Stimulated activated CD4-positive, alpha-beta T cell treated with anti-CD3 and anti-CD28 coated beads, Interleukin-4, amount 100 ng/mL, for 1 hour (primary cell): ENCODE measurements at regions not wholly inside any gene's neighbourhood (a gene's known extent, or its start where the extent isn't known, plus 50 kb on each side); places are given as distances from the start of the nearest gene placed in this dataset.
"Not testable (repeated sequence)": the region's sequence is repeated elsewhere in the genome, so short reads cannot be mapped to it uniquely, and the experiment has no call there.

Experiments
- DNase-seq: peaks from one replicate; pipeline ENCODE4 v3.0.0-alpha.2; 2020

DNA sequence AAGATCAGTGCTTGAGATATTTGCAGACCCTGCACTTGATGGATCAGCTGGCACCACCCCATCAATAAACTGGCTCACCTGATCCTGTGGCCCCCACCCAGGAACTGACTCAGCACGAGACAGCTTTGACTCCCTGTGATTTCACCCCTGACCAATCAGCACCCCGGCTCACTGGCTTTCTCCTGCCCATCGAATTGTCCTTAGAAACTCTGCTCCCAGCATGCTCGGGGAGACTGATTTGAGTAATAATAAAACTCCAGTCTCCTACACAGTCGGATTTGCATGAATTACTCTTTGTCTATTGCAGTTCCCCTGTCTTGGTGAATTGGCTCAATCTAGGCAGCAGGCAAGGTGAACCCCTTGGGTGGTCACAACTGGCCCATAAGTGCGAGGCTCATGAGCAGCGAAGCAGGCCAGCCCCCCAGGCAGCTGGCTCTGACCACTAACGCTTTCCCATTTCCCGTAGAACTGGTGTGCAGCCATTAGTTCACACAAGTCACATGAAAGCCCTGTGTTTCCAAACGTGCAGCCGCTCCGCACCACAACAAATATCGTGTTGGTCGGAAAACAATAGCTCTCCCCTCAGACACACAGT lies 79.6 kb downstream of the RSPH3 start:
- no peak for DNase-seq

DNA sequence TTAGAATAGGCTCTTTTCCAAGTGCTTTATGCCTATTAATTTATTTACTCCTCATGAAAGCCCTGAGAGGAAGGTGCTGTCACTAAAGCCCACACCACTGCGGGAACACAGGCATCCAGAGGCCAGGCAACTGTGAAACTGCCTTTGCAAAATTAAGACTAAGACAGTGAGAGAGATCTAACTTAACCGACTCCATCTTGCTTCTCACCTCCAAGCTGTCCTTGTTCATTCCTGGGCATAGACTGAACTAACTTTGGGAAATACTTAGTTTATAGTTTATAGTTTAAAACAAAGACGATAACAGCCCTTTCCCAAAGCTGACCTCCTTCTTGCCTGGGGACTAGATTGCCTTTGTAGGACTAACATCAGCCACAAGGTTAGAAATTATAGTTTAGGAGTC lies 80.1 kb downstream of the RSPH3 start:
- DNase-seq, result no peak

DNA sequence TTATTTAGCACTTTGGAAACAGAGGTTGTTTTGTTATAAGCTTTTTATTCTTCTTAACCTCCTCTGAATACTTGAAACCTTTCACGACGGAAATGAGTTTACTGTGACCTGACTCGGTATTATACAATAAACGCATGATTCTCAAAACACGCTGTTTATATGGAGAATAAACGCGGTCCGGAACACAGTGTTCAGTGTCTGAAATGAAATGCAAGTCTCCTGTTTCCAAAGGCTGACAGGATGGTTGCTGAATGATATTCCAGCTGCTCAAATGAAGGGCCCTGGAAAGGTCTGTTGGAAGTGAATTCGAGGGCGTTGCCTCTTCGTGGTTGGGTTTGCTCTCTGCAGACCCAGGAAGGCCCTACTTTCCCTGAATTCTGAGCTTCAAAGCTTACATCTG lies 83.4 kb downstream of the RSPH3 start:
- DNase-seq, result no peak

DNA sequence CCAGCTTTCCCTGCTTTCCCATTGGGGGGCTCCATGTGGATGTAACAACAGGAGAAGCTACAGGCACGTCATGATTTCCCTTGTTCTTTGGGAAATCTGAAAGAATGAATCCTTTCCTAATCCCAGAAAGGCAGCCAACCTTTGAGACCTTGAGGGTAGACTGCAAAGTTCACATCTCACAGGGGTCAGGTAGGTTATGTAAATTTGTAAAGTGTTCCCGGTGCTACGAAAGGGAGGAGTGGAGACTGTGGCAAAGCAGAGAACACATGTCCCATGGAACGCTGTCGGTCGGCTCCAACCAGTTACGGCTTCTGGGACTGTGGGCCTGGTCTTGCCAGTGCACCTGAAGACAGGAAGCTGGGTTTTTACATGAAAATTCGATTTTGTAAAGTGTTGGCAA lies 85.1 kb downstream of the RSPH3 start:
- no peak for DNase-seq

DNA sequence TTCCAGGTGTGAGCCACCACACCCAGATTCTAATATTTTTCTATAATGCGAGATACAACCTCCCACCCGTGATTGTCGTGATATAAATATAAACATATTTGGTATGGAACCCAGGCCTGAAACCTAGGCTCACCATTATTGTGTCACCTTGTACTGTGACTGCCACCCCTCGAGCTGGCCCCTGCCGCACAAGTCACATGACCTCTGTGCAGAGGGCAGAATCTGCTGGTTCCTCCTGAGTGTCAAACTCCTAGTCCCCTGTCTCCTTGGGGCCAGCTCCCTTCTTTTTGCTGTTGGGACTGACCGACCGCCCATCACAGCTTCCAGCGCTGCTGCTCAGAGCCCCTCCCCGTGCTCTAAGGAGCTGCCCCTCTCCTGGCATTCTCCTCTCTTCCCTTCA lies 86.4 kb downstream of the RSPH3 start:
- DNase-seq, result no peak

DNA sequence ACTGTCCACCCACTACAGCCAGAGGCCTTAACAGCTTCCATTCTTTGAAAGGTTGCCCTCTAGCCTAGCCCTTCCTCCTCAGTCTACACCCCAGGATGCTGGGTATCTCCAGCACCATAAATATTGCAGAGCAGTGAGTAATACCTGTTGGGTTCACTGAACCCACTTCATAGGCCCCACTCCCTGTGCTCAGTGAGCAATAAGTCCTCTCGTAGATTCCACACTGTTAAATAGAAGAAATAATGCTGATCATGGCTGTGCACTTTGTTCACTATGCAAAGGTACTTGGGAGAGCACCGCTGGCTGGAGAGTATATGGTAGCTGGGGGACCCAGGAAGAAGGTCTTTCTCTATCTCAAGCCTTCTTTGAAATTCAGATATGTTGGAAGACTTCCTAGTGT lies 87.3 kb downstream of the RSPH3 start:
- no peak for DNase-seq

DNA sequence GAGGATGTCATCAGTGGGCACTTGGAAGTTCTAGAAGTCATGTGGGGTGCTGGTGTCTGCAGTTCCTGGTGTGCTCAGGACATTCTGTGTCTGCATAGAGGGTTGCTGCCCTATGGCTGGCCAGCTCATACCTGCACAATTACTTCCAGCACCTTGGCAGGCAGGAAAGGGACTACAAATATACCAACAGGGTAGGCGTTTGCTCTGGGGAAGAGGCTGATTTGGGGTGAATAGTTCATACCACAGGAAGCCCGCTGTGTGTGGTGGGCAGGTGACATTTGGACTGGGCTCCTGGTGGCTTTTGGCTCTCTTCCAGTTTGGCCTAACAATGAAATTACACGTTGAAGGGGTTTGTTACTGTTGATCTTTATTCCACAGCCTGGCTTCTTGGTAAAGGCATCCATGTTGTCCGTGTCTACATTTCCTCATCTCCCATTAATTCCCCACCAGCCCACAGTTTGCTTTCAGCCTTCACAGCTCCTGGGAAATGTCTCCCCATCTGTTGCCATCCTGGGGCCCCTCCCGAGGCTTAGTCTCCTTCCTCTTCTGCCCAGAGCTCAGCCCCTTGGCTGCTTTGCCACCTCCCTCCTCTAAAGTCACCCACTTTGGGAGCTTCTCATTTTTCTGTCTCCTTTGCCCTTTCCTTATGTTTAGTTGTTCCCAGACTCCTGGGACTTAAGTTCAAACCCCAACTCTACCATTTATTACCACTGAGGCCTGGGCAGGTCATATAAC lies 88.1 kb downstream of the RSPH3 start:
- DNase-seq, result no peak

DNA sequence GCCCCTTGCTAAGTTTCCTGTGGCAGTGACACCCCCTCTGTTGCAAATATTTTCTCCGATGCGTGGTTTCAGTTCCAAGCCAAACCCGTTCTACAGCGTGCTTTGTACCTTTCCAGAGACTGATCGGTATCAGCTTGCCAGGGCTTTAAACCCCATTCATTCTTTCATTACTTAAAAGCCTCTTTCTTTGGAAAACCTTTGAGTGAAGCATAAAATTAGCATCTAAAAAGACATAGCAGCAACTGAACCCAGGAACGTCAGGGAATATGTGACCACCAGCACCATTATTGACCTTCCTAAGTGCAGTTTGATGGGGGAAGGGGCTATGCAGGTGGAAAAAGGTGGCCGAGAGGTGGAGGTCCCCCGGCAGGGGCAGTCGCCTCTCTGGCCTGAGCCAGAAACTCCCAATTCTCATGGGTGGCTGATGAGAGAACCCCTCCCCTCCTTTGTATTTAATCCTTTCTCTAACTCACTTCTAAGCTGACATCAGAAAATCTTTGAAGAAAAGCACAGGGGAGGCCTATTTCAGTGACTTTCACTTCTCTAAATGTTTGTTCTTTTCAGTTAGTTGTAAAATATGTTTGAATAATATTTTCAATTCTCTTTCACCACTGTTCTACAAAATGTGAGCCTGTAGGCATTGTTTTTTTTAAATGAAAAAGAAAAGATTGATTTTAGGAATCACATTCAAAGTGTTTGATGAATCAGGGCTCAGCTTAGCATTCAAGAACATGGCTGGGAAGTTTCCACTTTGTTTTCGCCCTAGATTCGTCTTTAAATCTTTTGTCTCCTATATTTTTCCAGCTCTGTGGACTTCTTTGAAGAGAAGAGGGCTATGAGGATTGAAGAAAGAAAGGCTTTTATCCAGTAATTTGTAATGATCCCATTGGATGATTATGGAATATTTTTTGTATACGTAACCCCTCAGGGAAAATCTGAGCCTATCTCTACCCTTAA lies 89.2 kb downstream of the RSPH3 start:
- no peak for DNase-seq

DNA sequence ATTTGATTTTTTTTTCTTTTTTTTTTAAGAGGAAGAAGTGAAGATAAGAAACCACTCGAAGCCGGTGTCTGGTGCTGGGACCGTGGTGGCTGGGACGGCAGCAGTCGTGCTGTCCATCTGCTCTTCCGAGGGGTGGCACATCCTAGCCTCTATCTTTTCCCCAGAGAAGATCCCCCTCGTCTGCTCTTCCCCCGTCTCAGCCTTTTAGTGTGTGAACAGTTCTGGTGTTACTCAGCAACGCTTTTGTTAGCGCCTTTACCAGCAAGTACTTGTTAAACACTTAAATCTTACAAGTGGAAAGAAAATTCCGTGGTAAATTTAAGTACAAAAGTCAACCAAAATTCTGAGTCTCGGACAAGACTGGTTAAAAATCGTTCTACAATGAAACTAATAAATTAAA lies 90.1 kb downstream of the RSPH3 start:
- no peak for DNase-seq

DNA sequence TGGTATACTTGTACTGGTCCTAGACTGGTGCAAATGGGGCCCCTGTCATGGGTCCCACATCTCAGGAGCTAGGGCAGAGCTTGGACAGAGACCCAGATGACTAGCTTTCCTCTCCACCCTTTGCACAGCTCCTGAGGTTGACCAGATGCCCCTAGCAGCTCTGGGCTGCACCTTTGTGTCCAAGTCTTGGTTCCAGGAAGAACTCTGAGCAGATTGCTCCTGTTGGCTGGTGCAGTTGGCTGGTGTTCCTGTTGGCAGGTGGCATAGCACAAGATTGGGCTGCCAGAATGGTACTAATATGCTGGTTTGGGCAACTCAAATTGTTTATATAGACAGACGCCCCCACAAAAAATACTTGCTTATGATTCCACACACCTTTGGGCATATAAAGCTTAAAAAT lies 89.4 kb upstream of the EZR start:
- DNase-seq, result no peak

DNA sequence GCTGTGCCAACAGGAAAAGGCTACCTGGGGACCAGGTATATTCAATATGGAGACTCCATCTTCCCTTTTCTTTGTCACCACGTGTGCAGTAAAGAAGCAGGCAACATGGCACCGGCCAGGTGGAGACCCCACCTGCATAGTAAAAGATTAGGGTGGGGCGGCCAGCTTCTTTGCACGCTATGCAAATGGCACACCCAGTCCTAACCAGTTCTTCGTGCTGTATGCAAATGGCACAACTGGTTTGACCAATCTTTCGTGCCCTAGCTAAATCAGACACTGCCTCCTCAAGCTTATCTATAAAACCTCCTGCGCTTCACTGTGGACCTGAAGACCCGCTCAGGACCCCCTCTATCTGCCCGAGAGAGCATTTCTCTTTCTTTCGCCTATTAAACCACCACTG lies 88.8 kb upstream of the EZR start:
- no peak for DNase-seq

DNA sequence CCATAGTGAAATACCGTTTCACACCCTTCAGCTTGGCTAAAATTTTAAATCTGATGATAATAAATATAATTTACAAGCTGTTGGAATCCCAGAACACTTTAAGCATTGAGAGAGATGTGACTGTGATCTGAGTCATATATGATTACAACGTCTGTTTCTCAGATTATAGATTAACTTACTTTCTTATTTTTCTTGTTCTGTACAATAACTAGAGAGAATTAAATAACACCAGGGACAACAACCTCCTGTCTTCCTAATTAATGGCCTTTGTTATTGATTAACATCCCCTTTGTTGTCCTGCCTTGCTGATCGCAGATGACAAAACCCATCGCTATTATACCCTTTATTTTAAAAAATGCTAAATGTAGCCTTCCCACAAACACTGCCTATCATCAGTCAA lies 87.8 kb upstream of the EZR start:
- DNase-seq, result no peak

DNA sequence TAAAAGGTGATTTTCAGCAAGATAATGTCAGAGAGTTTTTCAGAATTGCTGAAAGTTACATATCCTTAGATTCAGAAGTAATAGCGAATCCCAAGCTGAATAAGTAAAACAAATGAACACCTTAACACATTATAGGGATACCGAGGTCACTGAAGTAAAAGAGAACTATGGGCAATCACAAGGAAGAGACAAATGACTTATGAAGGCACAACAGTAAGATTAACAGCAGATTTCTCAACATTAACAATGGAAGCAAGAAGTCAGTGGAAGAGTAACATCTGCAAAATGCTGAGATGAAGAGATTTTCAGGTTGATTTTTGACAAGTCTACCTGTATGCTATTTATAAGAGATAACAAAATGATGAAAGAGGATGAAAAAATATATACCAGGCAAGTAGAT lies 86.1 kb upstream of the EZR start:
- no peak for DNase-seq

DNA sequence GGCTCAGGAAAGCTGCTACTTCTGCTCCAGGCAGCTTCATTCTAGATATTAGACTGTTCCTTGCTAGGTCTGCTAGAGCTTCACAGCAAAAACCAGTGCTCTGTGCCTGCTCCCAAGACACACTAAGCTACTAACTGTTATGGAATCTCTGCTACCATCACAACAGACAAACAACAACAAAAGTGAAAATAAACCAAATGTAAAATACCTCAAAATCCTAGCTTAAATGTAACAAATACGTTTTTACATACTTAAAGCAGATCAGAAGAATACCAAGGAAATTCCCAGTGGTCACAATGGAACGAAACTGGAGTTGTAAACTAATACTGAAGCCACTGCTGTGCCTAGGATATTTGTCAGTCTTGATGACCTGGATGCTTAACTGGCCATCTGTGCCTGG lies 84.6 kb upstream of the EZR start:
- no peak for DNase-seq

DNA sequence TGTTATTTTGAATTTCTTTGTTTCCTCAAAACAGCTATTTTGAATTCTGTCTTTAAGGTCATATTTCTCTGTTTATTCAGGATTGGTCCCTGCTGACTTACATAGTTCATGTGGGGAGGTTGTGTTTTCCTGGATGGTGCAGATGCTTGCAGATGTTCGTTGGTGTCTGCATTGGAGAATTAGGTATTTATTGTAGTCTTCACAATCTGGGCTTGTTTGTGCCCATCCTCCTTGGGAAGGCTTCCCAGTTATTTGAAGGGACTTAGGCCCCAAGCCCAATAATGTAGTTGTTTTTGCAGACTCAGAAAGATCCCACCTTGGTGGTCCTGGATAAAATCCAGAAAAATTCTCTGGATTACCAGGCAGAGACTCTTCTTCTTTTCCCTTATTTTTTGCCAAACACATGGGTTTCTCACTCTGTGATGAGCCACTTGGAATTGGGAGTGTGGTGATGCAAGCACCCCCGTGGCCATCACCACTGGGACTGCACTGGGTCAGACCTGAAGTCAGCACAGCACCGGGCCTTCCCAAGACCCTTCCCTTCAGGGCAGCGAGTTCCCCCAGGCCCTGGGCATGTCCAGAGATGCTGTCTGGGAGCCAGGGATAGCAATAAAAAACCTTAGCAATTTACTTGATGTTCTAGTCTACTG lies 81.6 kb upstream of the EZR start:
- no peak for DNase-seq

DNA sequence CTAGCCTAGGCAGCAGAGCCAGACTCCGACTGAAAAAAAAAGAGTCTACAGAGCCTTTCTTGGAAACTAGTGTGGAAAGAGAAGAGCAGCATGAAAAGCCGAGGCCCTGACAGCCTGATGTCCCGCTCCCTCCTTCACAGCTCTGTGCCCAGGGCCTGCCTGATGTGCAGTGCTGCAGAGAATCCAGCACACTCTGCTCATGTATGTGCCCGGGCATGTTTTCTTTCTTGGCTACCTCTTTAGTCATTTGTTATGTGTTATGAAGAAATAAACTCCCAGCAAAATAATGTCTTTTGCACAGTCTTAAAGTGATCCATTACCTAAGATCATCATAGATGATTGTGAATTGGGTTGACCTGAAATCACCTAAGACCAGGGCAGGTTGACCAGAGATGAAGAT lies 78.1 kb upstream of the EZR start:
- DNase-seq, result no peak

DNA sequence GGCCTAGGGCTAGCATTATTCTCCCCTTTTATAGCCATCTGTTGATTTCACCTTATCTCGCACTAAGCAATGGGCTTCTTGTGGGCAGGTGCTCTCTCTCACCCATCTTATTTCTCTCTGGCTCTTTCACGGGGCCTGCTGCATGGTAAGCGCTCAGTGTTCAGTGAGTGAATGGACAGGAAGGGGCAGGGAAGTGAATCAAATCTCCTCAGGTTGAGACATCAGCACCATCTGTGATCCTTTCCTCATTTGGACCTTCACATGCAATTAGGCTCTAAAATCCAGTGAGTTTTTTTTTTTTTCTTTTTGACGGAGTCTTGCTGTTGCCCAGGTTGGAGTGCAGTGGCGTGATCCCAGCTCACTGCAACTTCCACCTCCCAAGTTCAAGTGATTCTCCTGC lies 76.5 kb upstream of the EZR start:
- DNase-seq, result no peak

DNA sequence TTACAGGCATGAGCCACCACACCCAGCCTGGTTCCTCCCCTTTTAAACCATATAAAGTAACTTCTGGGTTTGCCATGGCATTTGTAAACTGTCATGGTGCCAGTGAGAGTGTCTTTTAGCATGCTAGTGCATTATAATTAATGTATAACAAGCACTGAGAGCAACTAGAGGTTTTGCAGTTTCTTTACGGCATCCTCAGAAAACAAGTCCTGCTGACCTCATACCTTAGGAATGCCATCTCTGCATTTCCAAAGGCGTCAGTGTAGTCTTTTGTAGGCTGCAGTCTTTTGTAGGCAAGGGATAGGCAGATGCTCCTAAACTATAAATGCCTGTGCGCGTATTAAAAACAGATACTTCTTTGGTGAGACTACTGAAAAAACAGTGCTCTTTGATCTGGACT lies 75.0 kb upstream of the EZR start:
- no peak for DNase-seq

DNA sequence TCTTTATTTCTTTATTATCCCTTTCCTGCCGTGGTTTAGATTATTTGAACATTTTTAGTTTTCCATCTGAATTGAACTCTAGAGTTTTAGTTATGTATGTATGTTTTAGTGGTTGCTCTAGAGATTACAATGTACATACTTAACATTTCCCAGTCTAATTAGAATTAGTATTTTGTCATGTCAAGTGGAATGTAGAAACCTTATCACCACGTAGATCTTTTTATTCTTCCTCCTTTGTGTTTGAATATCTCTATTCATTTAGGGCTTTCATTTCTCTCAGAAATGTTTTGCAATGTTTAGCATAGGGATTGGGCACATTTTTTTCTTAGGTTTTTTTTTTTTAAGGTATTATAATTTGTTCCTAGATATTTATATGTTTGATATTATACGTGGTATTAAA lies 73.1 kb upstream of the EZR start:
- DNase-seq, result no peak

DNA sequence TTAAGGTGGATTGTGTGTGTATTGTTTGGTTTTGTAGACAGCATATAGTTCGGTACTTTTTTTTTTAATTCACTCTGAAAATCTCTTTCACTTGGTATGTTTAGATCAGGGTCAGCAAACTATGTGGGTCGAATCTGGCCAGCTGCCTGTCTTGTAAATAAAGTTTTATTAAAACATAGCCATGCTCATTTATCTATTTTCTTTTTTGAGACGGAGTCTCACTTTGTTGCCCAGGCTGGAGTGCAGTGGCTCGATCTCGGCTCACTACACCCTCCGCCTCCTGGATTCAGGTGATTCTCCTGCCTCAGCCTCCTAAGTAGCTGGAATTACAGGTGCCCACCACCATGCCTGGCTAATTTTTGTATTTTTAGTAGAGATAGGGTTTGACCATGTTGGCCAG lies 72.4 kb upstream of the EZR start:
- not testable (repeated sequence) for DNase-seq

DNA sequence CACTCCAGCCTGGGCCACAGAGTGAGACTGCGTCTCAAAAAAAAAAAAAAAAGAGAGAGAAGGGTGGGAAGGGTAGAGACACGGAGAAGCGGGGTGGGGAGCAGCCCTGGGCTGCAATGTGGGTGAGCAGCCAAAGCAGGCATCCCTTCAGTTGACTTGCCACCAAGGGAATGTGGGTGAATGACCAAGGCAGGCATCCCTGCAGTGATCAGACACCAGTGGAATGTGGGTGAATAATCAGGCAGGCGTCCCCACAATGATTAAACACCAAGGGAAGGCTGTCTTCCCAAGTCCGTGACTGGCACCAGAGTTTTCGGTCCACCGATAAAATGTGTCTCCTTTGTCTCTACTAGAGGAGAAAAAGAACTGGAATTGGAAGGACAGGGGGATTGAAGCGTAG lies 69.0 kb upstream of the EZR start:
- DNase-seq, result not testable (repeated sequence)

DNA sequence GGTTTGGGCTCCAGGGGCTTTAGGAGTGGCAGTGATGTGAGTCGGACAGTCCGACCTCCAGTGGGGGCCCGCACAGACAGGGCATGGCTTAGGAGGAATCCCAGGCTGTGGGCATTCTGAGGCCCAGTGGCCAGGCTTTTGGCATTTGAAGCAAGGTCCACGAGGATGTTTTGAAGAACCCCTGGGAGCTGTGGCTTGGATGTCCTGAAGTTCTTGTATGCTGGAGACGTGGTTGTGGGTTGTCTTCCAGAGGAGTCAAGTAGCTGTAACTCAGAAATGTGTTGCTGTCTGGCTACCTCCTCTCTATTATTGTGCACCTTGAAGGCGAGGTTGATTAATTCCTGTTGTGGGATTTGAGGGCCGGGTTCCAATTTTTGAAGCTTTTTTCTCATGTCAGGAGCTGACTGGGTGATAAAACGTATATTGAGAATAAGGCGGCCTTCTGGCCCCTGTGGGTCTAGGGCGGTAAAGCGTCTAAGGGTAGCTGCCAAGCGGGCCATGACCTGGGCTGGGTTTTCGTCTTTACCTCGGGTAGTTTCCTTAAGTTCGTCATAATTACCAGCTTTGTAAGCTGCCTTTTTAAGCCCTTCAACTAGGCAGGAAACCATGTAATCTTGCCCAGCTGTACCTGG lies 67.3 kb upstream of the EZR start:
- DNase-seq, result not testable (repeated sequence)

DNA sequence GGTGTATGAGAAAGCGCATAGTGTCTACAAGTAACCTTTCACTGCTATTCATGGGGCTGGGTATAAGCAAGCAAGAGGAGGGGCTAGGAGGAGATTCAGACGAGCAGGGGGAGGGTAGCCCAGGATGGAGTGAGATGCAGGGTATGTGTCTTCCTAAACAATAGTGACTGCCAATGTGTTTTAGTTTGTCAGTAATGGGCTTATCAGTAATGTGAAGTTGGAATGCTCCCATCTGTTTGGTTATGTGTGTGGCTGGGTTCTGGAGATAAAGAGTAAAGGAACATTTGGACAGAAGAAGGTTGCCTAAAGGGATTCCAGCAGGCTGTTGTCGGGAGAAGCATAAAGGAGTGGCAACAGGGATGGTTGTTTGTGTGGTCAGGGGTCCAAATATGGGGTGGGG lies 62.7 kb upstream of the EZR start:
- DNase-seq, result not testable (repeated sequence)
